SHP77 treated with DMSO at 0.1 percent for 48 hours (cell line): ENCODE measurements at regions not wholly inside any gene's neighbourhood (a gene's known extent, or its start where the extent isn't known, plus 50 kb on each side); places are given as distances from the start of the nearest gene placed in this dataset.
"Not testable (repeated sequence)": the region's sequence is repeated elsewhere in the genome, so short reads cannot be mapped to it uniquely, and the experiment has no call there.

Source experiments
- DNase-seq: peaks from one replicate; lab custom pipeline; 2025; lab: John Stamatoyannopoulos, UW

- DNase-seq: no peak
Measured at GRCh38 chr2:167582619-167583018, 664.8 kb downstream of the STK39 start.

DNA sequence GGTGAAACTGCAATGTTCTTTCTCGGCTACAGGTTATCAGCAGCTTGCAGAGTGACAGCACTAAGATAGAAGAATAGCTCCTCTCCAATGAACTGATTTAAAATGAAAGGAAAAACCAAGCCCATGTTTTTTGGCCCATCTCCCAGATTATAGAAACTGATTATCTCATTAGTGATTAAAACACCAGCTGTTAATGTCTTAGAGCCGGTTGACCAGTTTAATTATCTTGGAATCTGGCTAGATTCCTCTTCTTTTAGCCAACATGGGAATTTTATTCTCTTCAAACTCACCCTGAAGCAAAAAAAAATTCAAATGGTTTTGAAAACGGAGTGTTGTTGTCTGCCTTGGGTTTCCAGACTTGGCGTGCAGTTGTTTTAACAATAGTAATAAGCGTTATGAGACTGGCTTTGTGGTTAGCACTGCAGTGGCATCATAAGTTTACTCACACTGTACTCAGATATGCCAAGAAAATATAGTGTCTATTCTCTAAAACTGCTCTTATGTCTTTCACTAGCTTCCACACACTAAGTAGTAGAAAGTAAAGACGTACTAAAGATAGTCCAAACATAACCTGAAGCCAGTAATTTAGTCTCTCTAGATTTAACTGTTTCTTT is 665.3 kb downstream of the STK39 start:
- no peak for DNase-seq

DNA sequence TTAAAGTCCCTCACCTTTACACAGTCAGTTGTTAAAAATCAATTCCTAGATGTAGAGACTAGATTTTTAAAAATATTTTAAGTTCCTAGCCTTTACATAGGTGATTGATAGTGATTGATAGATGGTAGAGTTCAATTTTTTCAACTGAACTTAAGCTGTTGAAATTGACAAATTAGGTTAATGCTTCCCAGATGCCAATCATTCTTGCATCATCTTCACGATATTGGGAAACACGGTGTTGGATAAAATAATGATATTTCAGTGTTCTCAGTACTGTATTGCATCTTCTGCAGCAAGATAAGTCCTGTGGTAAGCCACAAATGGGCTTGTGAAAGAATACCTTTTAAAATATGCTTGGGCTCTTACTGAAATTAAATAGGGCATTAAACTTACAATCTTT is 667.6 kb downstream of the STK39 start:
- no peak for DNase-seq

DNA sequence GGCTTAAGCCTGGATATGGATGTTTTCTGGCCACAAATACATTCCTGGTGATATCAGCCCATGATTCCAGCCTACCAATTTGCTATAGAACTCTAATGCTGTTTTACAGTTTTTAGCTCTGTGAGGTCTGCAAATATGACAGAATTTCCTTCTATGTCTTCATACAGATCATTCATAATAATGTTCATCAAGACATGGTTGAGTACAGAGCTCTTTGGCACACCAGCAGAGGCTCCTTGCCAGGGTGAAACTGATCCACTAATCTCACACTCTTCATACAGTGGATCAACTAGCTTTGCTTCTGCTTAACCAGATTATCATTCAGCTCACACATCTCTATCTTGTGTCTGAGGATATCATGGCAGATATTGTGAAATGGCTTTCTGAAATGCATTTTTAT is 672.1 kb downstream of the STK39 start:
- DNase-seq: no peak

GRCh38 chr2:167572883-167573619 is 674.3 kb downstream of the STK39 start:
- DNase-seq: no peak

- DNase-seq: no peak
Measured at GRCh38 chr2:167570370-167570769, 677.0 kb downstream of the STK39 start.

DNA sequence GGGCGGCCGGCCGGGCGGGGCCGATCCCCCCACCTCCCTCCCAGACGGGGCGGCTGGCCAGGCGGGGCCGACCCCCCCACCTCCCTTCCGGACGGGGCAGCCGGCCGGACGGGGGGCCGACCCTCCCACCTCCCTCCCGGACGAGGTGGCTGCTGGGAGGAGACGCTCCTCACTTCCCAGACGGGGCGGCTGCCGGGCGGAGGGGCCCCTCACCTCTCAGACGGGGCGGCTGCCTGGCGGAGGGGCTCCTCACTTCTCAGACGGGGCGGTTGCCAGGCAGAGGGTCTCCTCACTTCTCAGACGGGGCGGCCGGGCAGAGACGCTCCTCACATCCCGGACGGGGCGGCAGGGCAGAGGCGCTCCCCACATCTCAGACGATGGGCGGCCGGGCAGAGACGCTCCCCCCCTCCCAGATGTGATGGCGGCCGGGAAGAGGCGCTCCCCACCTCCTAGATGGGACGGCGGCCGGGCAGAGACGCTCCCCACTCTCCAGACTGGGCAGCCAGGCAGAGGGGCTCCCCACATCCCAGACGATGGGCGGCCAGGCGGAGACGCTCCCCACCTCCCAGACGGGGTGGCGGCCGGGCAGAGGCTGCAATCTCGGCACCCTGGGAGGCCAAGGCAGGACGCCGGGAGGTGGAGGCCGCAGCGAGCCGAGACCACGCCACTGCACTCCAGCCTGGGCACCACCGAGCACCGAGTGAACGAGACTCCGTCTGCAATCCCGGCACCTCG is 675.8 kb downstream of the XIRP2 start:
- DNase-seq: not testable (repeated sequence)

GRCh38 chr2:167558272-167558991 is 670.2 kb downstream of the XIRP2 start:
- DNase-seq: peak; percentile 5

DNA sequence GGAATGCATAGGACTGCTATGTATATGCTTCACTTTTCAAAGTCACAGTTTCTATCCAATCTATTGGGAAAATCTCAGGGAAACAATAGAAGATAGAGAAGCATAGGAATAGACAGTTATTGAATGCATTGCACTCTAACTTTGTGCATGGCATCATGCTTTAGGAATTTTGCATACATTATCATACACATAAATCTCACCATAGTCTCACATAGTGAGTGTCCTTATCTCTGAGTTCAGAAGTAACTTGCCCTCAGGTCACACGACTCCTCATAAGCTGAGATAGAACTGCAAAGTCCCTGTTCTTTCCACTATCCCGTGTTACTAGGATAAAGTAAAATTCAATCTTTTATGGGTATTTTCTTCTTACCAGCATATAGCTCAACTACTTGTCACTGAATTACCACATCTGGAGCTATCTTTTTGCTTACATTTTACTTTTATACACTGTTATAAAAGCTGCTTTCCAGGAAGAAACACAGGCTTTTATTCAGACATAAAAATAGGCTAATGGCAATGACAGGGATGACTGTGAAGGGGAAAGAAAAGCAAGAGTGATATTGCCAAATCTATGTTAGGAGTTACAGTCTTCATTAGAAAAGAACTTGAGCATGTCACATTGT is 666.9 kb downstream of the XIRP2 start:
- DNase-seq: no peak

- no peak for DNase-seq
Measured at GRCh38 chr2:167553635-167554034, 665.4 kb downstream of the XIRP2 start.

DNA sequence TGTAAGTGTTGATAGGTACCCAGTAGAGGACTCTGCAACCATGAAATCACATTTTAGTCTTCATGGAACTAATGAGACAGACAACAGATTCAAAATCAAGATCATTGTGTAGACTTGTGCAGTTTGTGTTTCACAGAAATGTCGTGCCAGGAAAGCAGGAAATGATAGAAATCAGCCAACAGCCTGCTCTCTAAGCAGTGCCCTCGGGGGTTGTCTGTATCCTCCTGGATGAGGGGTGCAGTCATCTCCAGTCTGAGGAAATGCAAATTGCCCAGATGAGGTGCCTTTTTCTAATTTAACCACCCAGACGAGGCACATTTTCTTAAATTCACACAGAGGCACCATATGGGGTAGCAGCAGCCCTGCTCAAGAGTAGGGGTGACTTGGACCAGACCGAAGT is 663.1 kb downstream of the XIRP2 start:
- no peak for DNase-seq

GRCh38 chr2:167550448-167550847 is 662.2 kb downstream of the XIRP2 start:
- no peak for DNase-seq

- DNase-seq: no peak
Measured at GRCh38 chr2:167548396-167548795, 660.1 kb downstream of the XIRP2 start.

GRCh38 chr2:167544602-167545001 is 656.3 kb downstream of the XIRP2 start:
- DNase-seq: no peak

DNA sequence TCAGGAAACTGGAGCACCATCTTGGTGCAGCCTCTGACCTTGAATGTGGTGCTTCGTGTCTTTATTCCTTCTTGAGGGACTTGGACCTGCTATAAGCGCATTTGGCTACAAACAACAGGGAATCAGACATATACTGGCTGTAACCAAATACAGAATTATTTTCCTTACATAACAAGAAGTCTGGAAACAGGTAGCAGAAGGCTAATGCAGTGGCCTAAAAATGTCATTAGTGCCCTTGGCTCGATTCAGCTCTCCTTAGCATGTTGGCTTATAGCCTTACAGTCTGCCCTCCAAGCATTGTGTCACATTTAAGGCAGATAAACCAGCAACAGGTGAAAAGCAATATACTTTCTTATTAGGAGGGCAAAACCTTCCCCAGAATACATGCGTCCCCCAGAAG is 655.4 kb downstream of the XIRP2 start:
- DNase-seq: no peak

DNA sequence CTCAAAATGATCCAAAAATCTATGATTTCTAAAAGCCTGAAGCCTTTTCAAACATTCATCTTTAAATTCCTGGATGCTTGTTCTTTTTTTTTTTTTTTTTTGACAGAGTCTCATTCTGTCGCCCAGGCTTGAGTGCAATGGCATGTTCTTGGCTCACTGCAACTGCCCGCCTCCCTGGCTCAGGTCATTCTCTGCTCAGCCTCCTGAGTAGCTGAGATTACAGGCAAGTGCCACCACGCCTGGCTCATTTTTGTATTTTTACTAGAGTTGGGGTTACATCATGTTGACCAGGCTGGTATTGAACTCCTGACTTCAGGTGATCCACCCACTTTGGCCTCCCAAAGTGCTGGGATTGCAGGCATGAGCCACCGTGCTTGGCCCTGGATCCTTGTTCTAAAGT is 649.5 kb downstream of the XIRP2 start:
- no peak for DNase-seq

DNA sequence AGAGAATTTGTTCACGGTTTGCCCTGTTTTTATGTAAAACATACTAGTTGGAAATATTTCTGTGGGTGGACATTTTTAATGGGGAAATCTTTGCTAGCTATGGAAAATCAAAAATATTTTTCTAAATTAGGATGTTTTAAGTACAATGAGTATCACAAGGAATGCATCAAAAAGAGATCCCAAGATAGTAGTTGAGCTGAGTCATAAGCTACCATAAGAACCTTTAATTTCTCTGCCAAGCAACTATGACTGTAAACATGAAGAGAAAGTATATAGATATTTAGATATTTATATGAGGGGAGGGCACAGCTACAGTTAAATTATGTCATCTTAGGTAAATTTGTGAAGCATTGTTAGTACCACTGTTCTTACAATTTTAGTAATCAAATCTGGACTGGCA is 646.2 kb downstream of the XIRP2 start:
- DNase-seq: no peak

GRCh38 chr2:167524786-167525185 is 636.5 kb downstream of the XIRP2 start:
- no peak for DNase-seq

DNA sequence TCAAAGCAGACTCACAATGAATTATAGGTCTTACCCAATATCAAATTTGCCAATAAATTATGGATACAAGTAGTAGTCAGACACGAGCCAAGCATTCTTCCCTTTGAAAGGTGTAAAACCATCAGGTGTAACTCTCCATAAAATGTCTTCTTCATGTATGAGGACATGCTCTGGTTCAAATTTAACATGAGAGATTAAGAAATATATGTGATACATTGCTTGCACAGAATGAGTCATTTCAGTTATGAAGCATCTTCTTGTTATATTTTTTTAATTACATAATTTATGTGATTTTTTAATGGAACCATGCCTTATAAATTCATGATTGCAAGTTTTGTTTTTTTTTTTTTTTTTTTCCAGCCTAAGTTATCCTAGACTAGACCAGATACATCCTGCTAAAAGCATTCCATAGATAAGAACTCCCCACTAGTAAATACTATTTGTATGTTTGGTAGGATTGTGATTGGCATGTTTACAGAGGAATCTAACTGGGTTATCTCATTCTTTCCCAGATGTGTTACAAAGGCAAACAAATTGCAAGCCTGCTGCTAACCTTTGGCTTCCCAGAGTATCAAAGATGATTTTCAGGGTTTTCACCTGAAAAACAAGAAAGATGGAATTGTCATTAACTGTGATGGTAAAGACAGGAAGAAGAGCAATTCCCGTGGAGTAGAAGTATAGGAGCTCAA is 621.9 kb downstream of the XIRP2 start:
- no peak for DNase-seq

DNA sequence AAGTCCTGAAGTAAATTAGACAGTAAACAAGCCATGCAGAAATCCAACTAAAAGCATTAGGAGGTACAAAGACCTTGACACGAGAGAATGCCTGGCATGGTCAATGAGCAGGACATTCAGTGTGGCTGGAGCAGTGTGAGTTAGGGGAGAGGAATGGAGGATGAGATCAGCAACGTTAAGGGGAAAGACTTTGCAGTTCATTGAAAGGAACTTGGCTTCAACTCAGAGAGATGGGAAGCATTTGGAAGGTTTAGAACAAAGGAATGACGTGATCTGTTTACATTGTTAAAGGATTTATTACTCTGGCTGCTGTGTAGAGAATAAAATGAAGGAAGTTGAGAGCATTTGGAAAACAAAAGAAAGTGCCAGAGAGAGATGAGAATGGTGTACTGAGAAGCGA is 621.3 kb downstream of the XIRP2 start:
- peak; percentile 24 for DNase-seq

DNA sequence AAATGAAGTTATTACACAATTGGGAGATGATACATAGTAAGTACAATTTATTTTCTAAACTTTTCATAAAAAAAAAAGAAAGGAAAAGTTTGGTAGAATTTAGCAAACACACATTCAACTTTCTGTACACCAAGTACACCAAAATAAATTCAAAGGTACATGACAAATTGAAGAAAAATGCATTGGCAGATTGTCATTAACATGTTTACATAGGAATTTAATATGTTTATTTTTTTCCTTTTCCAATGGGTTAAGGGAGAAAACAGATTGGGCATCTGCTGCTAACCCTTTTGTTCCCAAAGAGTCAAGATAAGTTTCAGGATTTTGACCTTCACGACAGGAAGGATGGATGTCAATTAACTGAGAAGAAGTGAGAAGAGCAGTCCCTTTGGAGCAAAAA is 620.4 kb downstream of the XIRP2 start:
- no peak for DNase-seq

DNA sequence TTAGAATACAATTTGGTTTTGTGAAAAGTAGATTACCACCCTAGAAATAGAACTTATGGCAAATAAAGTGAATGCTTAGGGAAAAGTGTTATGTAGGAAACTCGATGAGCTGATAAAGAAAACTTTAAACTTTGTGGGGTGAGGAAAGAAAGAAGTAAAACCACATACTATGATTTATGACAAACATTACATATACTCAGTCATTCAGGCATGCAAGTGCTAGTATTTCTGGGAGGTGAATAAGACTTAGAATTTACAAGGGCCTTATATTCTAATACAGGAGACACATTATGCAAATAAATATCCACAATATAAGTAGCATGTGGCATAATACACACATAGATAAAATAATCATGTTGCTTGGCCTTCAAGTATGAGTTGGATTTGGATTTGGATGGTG is 618.1 kb downstream of the XIRP2 start:
- DNase-seq: no peak
